H1 (cell line): ENCODE measurements at regions not wholly inside any gene's neighbourhood (a gene's known extent, or its start where the extent isn't known, plus 50 kb on each side); places are given as distances from the start of the nearest gene placed in this dataset.

Source experiments
- SAP30 ChIP-seq: fragments of 300-600 bp; sonication (generic); IDR thresholded peaks from 2 replicates; pipeline ENCODE4 v1.7.1; 2012; ENCODE audit warnings: low read length, moderate library complexity, mild to moderate bottlenecking, inconsistent platforms; ENCODE audit not compliant: insufficient read depth, insufficient replicate concordance
- TCF12 ChIP-seq: IDR thresholded peaks from 2 replicates; pipeline ENCODE4 v1.6.1; 2011; ENCODE audit warnings: low read depth, mild to moderate bottlenecking, low read length
- TEAD4 ChIP-seq: IDR thresholded peaks from 2 replicates; pipeline ENCODE4 v1.6.1; 2012; ENCODE audit warnings: low read depth, low read length, inconsistent platforms, mixed read lengths
- YY1 ChIP-seq: IDR thresholded peaks from 2 replicates; pipeline ENCODE4 v1.6.1; 2011; ENCODE audit warnings: low read depth, mild to moderate bottlenecking, low read length

- no peak for TF ChIP-seq YY1
- TF ChIP-seq TEAD4 = no peak
- no peak for TF ChIP-seq TCF12
- TF ChIP-seq SAP30 = no peak
Observed at GRCh38 chr9:75718677-75719076, 171.8 kb upstream of the PCSK5 start (continued).
